Upper lobe of right lung (tissue), 1 donor: ENCODE measurements at regions not wholly inside any gene's neighbourhood (a gene's known extent, or its start where the extent isn't known, plus 50 kb on each side); places are given as distances from the start of the nearest gene placed in this dataset.

Source experiments
- ATAC-seq: fragments of 200-7000 bp; cut with Tn5 transposase; one replicate; pipeline ENCODE4 v1.9.1; 2020; ENCODE audit warnings: mild to moderate bottlenecking, moderate library complexity
- DNase-seq: peaks from one replicate; pipeline ENCODE4 v3.0.0-alpha.2; 2020
- H3K27ac ChIP-seq: fragments of 200-600 bp; one replicate; pipeline ENCODE4 v1.8.0; 2022
- H3K27me3 ChIP-seq: fragments of 200-600 bp; one replicate; pipeline ENCODE4 v1.8.0; 2022; ENCODE audit warnings: mild to moderate bottlenecking
- H3K36me3 ChIP-seq: fragments of 200-600 bp; one replicate; pipeline ENCODE4 v1.8.0; 2022
- H3K4me1 ChIP-seq: fragments of 200-600 bp; one replicate; pipeline ENCODE4 v1.8.0; 2022
- H3K4me3 ChIP-seq: fragments of 200-600 bp; one replicate; pipeline ENCODE4 v1.8.0; 2022; ENCODE audit warnings: mild to moderate bottlenecking
- H3K9me3 ChIP-seq: fragments of 200-600 bp; one replicate; pipeline ENCODE4 v1.8.0; 2022
- CTCF ChIP-seq: fragments of 200-600 bp; IDR thresholded peaks from one replicate; pipeline ENCODE4 v1.8.0; 2022; ENCODE audit warnings: antibody characterized with exemption
- intact Hi-C: fragments of 100-400 bp; cut with DNase I; formaldehyde crosslinking; loops from one replicate; pipeline ENCODE4 v1.11.0; 2022
- donor health status: DM: no; HTN: yes; CAD: no; lungs with severe emphysema.

- TF ChIP-seq CTCF: no peak
- no peak for ATAC-seq
- intact Hi-C loops: no loop called here
These were observed 103.0 kb upstream of the GSE1 start for GRCh38 chr16:85510041-85510659.

GRCh38 chr16:85511938-85512807 is 100.9 kb upstream of the GSE1 start:
- H3K4me3 ChIP-seq: no peak overlapping the region
- H3K27me3 ChIP-seq: no peaks in the 10 kb centered on the region
- H3K4me1 ChIP-seq: peaks cover 30% of the 10 kb centered on the region
- intact Hi-C loops: no loop called here
- TF ChIP-seq CTCF: no peak
- no peak for DNase-seq
- H3K36me3 ChIP-seq: no peaks in the 10 kb centered on the region
- ATAC-seq: no peak
- no peak overlapping the region for H3K27ac ChIP-seq
- H3K9me3 ChIP-seq: no peaks in the 10 kb centered on the region

More at GRCh38 chr16:85510041-85510659, 103.0 kb upstream of the GSE1 start:
- H3K4me3 ChIP-seq: no peak overlapping the region
- H3K4me1 ChIP-seq: peaks cover 20% of the 10 kb centered on the region
- no peaks in the 10 kb centered on the region for H3K36me3 ChIP-seq
- no peaks in the 10 kb centered on the region for H3K9me3 ChIP-seq
- no peaks in the 10 kb centered on the region for H3K27me3 ChIP-seq
- no peak for DNase-seq
- H3K27ac ChIP-seq: no peak overlapping the region

GRCh38 chr16:85512808-85513115 is 100.4 kb upstream of the GSE1 start:
- intact Hi-C loops: no loop called here
- Histone ChIP-seq H3K9me3 (no peaks in the 10 kb centered on the region), H3K36me3 (no peaks in the 10 kb centered on the region), H3K27me3 (no peaks in the 10 kb centered on the region), H3K27ac (no peak overlapping the region), H3K4me3 (no peak overlapping the region), H3K4me1 (peaks cover 24% of the 10 kb centered on the region)
- ATAC-seq (no peak), DNase-seq (no peak)
- no peak for TF ChIP-seq CTCF

- Histone ChIP-seq H3K4me1 (peaks cover 23% of the 10 kb centered on the region), H3K27me3 (no peaks in the 10 kb centered on the region), H3K36me3 (no peaks in the 10 kb centered on the region), H3K4me3 (no peak overlapping the region), H3K27ac (no peak overlapping the region), H3K9me3 (no peaks in the 10 kb centered on the region)
- intact Hi-C loops: no loop called here
- no peak for ATAC-seq
- DNase-seq: no peak
- TF ChIP-seq CTCF: no peak
These were observed 99.9 kb upstream of the GSE1 start for GRCh38 chr16:85513180-85513579.

GRCh38 chr16:85513649-85514048 is 99.5 kb upstream of the GSE1 start:
- Histone ChIP-seq H3K4me1 (peaks cover 23% of the 10 kb centered on the region), H3K27me3 (no peaks in the 10 kb centered on the region), H3K9me3 (no peaks in the 10 kb centered on the region), H3K36me3 (no peaks in the 10 kb centered on the region), H3K4me3 (no peak overlapping the region), H3K27ac (no peak overlapping the region)
- no peak for TF ChIP-seq CTCF
- ATAC-seq: no peak
- intact Hi-C loops: no loop called here
- no peak for DNase-seq
